CD14-positive monocyte (primary cell): ENCODE measurements at regions not wholly inside any gene's neighbourhood (a gene's known extent, or its start where the extent isn't known, plus 50 kb on each side); places are given as distances from the start of the nearest gene placed in this dataset.

Source experiments
- DNase-seq, 3 donors: peaks; one replicate each; pipeline ENCODE4 v3.0.0-alpha.2; 2011 to 2022
- H2AFZ ChIP-seq: 2 replicates; pipeline ENCODE4 v1.6.0; 2012; ENCODE audit warnings: mild to moderate bottlenecking, low read depth, low read length, inconsistent platforms; ENCODE audit not compliant: insufficient read depth, poor library complexity, severe bottlenecking
- H3K27ac ChIP-seq, 2 donors: 1 replicate in 1 of 2; 2 replicates in 1 of 2; pipeline ENCODE4 v1.5.1; 2012 to 2013; ENCODE audit warnings: low read length in 2 of 2, control low read depth in 1 of 2, inconsistent platforms in 1 of 2, low read depth in 1 of 2, mild to moderate bottlenecking in 1 of 2
- H3K27me3 ChIP-seq, 2 donors: one replicate each; pipeline versions ENCODE4 v1.6.0 to v1.6.1; 2011 to 2013; ENCODE audit warnings: low read length in 2 of 2; ENCODE audit not compliant: control insufficient read depth in 2 of 2, insufficient read depth in 2 of 2
- H3K36me3 ChIP-seq, 2 donors: replicated peaks in 1 of 2; 1 replicate in 1 of 2; 2 replicates in 1 of 2; pipeline versions ENCODE4 v1.5.1 to v1.6.1; 2012 to 2013; ENCODE audit warnings: low read length in 2 of 2, control low read depth in 1 of 2, inconsistent platforms in 1 of 2, mild to moderate bottlenecking in 1 of 2; ENCODE audit not compliant: insufficient read depth in 2 of 2, control insufficient read depth in 1 of 2
- H3K4me1 ChIP-seq, 2 donors: 1 replicate in 1 of 2; 2 replicates in 1 of 2; pipeline versions ENCODE4 v1.5.1 to v1.6.1; 2012 to 2013; ENCODE audit warnings: low read length in 2 of 2, control low read depth in 1 of 2, inconsistent platforms in 1 of 2, mild to moderate bottlenecking in 1 of 2, moderate library complexity in 1 of 2; ENCODE audit not compliant: insufficient read depth in 2 of 2, control insufficient read depth in 1 of 2
- H3K4me2 ChIP-seq: replicated peaks from 2 replicates; pipeline ENCODE3; 2012; ENCODE audit warnings: low read length, moderate library complexity, mild to moderate bottlenecking; ENCODE audit not compliant: poor library complexity, severe bottlenecking; ENCODE audit errors: extremely low read depth
- H3K4me3 ChIP-seq, 3 experiments: fragments of 200-600 bp in 1 of 3; sonication (generic) in 1 of 3; replicated peaks in 1 of 3; 1 replicate in 2 of 3; 2 replicates in 1 of 3; pipeline ENCODE4 v1.5.1; 2011 to 2013; ENCODE audit warnings: low read length in 3 of 3, mild to moderate bottlenecking in 3 of 3, control low read depth in 2 of 3, low read depth in 2 of 3, inconsistent platforms in 1 of 3, moderate library complexity in 1 of 3
- H3K79me2 ChIP-seq: 2 replicates; pipeline ENCODE4 v1.6.0; 2012; ENCODE audit warnings: mild to moderate bottlenecking, control low read depth, inconsistent platforms, low read length, moderate library complexity; ENCODE audit not compliant: insufficient read depth
- H3K9ac ChIP-seq: 2 replicates; pipeline ENCODE4 v1.6.0; 2017; ENCODE audit warnings: low read length, mild to moderate bottlenecking; ENCODE audit not compliant: insufficient read depth, poor library complexity, severe bottlenecking
- H3K9me3 ChIP-seq, 2 donors: replicated peaks in 1 of 2; 1 replicate in 1 of 2; 2 replicates in 1 of 2; pipeline versions ENCODE4 v1.5.1 to v1.6.1; 2012 to 2013; ENCODE audit warnings: low read length in 2 of 2, control low read depth in 1 of 2; ENCODE audit not compliant: control insufficient read depth in 1 of 2, insufficient read depth in 1 of 2
- H4K20me1 ChIP-seq: 2 replicates; pipeline ENCODE4 v1.6.0; 2012; ENCODE audit warnings: mild to moderate bottlenecking, low read length, control low read depth, moderate library complexity; ENCODE audit not compliant: insufficient read depth
- H3K27ac Mint-ChIP-seq, 7 donors: one replicate each; pipeline ENCODE4 v1.8.0; 2020; ENCODE audit warnings: mild to moderate bottlenecking in 7 of 7, mixed read lengths in 7 of 7, moderate library complexity in 6 of 7, inconsistent platforms in 2 of 7
- H3K27me3 Mint-ChIP-seq, 3 donors: one replicate each; pipeline ENCODE4 v1.8.0; 2021 to 2022; ENCODE audit warnings: low read depth in 3 of 3, mild to moderate bottlenecking in 3 of 3, mixed read lengths in 3 of 3, moderate library complexity in 3 of 3, inconsistent platforms in 1 of 3
- H3K36me3 Mint-ChIP-seq, 2 donors: one replicate each; pipeline ENCODE4 v1.8.0; 2020; ENCODE audit warnings: mixed read lengths in 2 of 2, inconsistent platforms in 1 of 2, mild to moderate bottlenecking in 1 of 2
- H3K4me1 Mint-ChIP-seq: one replicate; pipeline ENCODE4 v1.8.0; 2020; ENCODE audit warnings: mild to moderate bottlenecking, mixed read lengths
- H3K4me3 Mint-ChIP-seq, 2 donors: one replicate each; pipeline ENCODE4 v1.8.0; 2020; ENCODE audit warnings: mild to moderate bottlenecking in 2 of 2, mixed read lengths in 2 of 2, moderate library complexity in 1 of 2
- H3K9me3 Mint-ChIP-seq, 7 donors: one replicate each; pipeline ENCODE4 v1.8.0; 2020 to 2022; ENCODE audit warnings: mixed read lengths in 7 of 7, mild to moderate bottlenecking in 6 of 7, moderate library complexity in 6 of 7, inconsistent platforms in 2 of 7
- CTCF ChIP-seq: fragments of 200-600 bp; IDR thresholded peaks from one replicate; pipeline ENCODE4 v1.8.0; 2022; ENCODE audit warnings: antibody characterized with exemption, mild to moderate bottlenecking
- WGBS: methylation state at CpG from one replicate; pipeline ENCODE4 v1.1.5; 2013; ENCODE audit warnings: missing lambda C conversion rate; ENCODE audit not compliant: insufficient coverage; 5-methylcytosine and 5-hydroxymethylcytosine counted together
- intact Hi-C, 2 donors: fragments of 100-400 bp; cut with micrococcal nuclease; formaldehyde crosslinking; loops; one replicate each; pipeline versions ENCODE4 v1.15.0 to v1.15.1; 2023

GRCh38 chr5:175001876-175002645 lies 277.7 kb downstream of the MSX2 start:
- Mint-ChIP-seq H3K9me3 (peaks cover 0 to 23% (median 4%) of the 10 kb centered on the region in 7 donors), H3K27ac (no peak overlapping the region), H3K4me1 (no peaks in the 10 kb centered on the region), H3K27me3 (peaks cover 1 to 6% (median 5%) of the 10 kb centered on the region in 3 donors), H3K36me3 (no peaks in the 10 kb centered on the region), H3K4me3 (no peak overlapping the region)
- Histone ChIP-seq H3K36me3 (no peaks in the 10 kb centered on the region), H3K4me3 (no peak overlapping the region), H3K27ac (no peak overlapping the region), H3K4me1 (no peaks in the 10 kb centered on the region), H2AFZ (no peak overlapping the region), H3K4me2 (no peak overlapping the region), H4K20me1 (no peaks in the 10 kb centered on the region), H3K27me3 (no peaks in the 10 kb centered on the region), H3K9ac (no peak overlapping the region), H3K9me3 (no peaks in the 10 kb centered on the region), H3K79me2 (no peaks in the 10 kb centered on the region)
- 89% methylated on average over 5 of the region's 11 CpGs for WGBS
- intact Hi-C loops, result no loop called here
- no peak for TF ChIP-seq CTCF
- no peak for DNase-seq

GRCh38 chr5:175001311-175001710 lies 276.9 kb downstream of the MSX2 start:
- Histone ChIP-seq H3K27me3 (no peaks in the 10 kb centered on the region), H3K79me2 (no peaks in the 10 kb centered on the region), H3K36me3 (no peaks in the 10 kb centered on the region), H2AFZ (no peak overlapping the region), H3K4me1 (no peaks in the 10 kb centered on the region), H3K4me2 (no peak overlapping the region), H3K27ac (no peak overlapping the region), H3K9ac (no peak overlapping the region), H3K4me3 (no peak overlapping the region), H4K20me1 (no peaks in the 10 kb centered on the region), H3K9me3 (no peaks in the 10 kb centered on the region)
- TF ChIP-seq CTCF, result no peak
- WGBS, result no CpG with 5 or more reads among the region's 2 CpGs
- Mint-ChIP-seq H3K4me1 (no peaks in the 10 kb centered on the region), H3K27ac (no peak overlapping the region), H3K27me3 (peaks cover 1 to 6% (median 5%) of the 10 kb centered on the region in 3 donors), H3K4me3 (no peak overlapping the region), H3K36me3 (no peaks in the 10 kb centered on the region), H3K9me3 (peaks cover 0 to 23% (median 4%) of the 10 kb centered on the region in 7 donors)
- intact Hi-C loops, result no loop called here
- DNase-seq, result no peak
